ENCODE measurements at regions not wholly inside any gene's neighbourhood (a gene's known extent, or its start where the extent isn't known, plus 50 kb on each side); places are given as distances from the start of the nearest gene placed in this dataset.

GRCh38 chr17:70629902-70630301, 460.6 kb downstream of the KCNJ2 start:
- no TSS peak for BruUV-seq (replicated peaks)

DNA sequence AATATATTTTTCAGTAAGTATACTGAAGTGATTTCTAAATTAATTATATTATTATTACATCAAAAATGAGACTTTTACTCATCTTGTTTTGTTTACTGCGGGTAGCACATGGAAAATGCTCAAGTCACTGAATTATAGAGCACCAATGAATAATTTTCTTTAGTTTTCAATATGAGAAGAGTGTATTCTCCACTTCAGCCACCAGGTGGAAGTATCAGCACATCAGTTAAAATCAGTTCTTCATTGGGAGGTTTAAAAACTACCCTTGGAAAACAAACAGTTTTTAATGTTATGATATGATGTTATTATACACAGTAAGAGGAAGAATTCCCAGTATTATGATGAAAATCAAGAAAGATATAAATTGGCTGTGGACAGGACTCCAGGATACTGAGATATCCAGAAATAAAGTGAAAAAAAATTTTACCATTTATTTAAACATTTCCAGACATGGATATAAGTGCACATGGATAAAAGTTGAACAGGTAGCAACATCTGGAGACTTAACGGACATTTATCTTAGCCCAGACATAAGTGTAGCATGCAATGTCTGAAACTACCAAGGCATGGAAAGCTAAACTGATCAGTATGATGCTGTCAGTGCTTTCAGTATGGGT, 467.3 kb downstream of the KCNJ2 start:
- no peaks in the 10 kb centered on the region for H3K27me3 ChIP-seq (ENCODE audit: insufficient read depth, low read depth)

More at GRCh38 chr17:70629902-70630301, 460.6 kb downstream of the KCNJ2 start:
- Histone ChIP-seq H3K9me2 (ENCODE audit: insufficient read depth) (no peaks in the 10 kb centered on the region), H3K36me3 (ENCODE audit: low read depth) (no peaks in the 10 kb centered on the region), H3K4me2 (no peak overlapping the region), H3F3A (ENCODE audit: insufficient read depth, low read depth) (no peaks in the 10 kb centered on the region), H3K27me3 (ENCODE audit: insufficient read depth, low read depth) (no peaks in the 10 kb centered on the region), H3K27ac (no peak overlapping the region), H3K9me3 (ENCODE audit: insufficient read depth, low read depth) (no peaks in the 10 kb centered on the region), H4K20me1 (ENCODE audit: insufficient read depth) (no peaks in the 10 kb centered on the region), H2AFZ (no peak overlapping the region), H3K4me3 (no peak overlapping the region), H3K79me2 (ENCODE audit: low read depth) (no peaks in the 10 kb centered on the region), H3K4me1 (replicated peaks; ENCODE audit: insufficient read depth) (no peaks in the 10 kb centered on the region)
- intact Hi-C loops (cut with micrococcal nuclease; ENCODE audit: unreplicated experiment) = no loop called here
- ChIA-PET POLR2A (ENCODE audit: unreplicated experiment) (interaction anchor here (0.6 kb wide), 1 partner anchor 1105 kb away, joined by 3 read pairs; no protein-coding TSS in a partner anchor), CTCF (interaction anchor here (0.8 kb wide), 1 partner anchor 1104 kb away, joined by 3 read pairs; no protein-coding TSS in a partner anchor)
- peak in 1 of 2 experiments; percentile 14 for DNase-seq
- TF ChIP-seq EZH2 (IDR thresholded peaks at IDR 0.05; ENCODE audit: low read depth) (no peak), CTCF (conservative IDR thresholded peaks at IDR 0.05) (peak; percentile 79)

DNA sequence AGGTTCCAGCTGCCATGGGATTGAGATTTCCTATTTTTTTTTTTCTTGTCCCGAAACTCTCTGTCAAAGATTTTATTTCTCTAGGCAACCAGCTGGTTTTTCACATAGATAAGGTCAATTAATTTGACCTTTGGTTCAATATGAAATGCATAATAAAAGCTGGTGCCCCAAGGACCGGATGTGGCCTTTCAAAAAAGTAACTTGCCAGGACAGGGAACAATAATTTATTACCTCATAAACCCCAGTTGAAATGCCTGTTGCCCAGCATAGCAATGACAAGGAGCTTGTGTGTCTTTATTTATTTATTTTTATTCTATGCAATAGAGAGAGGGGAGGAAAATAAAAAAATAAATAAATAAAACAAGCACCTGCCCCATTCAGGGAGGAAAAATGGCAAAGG, 472.7 kb downstream of the KCNJ2 start:
- H3K36me3 ChIP-seq (ENCODE audit: low read depth) = no peaks in the 10 kb centered on the region
- no peaks in the 10 kb centered on the region for H3K9me2 ChIP-seq (ENCODE audit: insufficient read depth)
- no peaks in the 10 kb centered on the region for H3K9me3 ChIP-seq (ENCODE audit: insufficient read depth, low read depth)
- H3F3A ChIP-seq (ENCODE audit: insufficient read depth, low read depth) = no peaks in the 10 kb centered on the region
- H4K20me1 ChIP-seq (ENCODE audit: insufficient read depth) = no peaks in the 10 kb centered on the region
- no peak overlapping the region for H2AFZ ChIP-seq
- BruUV-seq (replicated peaks) = no TSS peak
- no peaks in the 10 kb centered on the region for H3K79me2 ChIP-seq (ENCODE audit: low read depth)
- no peak overlapping the region for H3K4me3 ChIP-seq
- TF ChIP-seq CTCF (conservative IDR thresholded peaks at IDR 0.05) (no peak), EZH2 (IDR thresholded peaks at IDR 0.05; ENCODE audit: low read depth) (no peak)
- intact Hi-C loops (cut with micrococcal nuclease; ENCODE audit: unreplicated experiment) = loop anchor here (10.0 kb wide), 1 partner anchor 123 kb away; no protein-coding TSS in a partner anchor
- H3K27me3 ChIP-seq (ENCODE audit: insufficient read depth, low read depth) = no peaks in the 10 kb centered on the region
- H3K27ac ChIP-seq = no peak overlapping the region
- ChIA-PET POLR2A (ENCODE audit: unreplicated experiment) (no interaction called here), CTCF (no interaction called here)
- no peak overlapping the region for H3K4me2 ChIP-seq
- no peaks in the 10 kb centered on the region for H3K4me1 ChIP-seq (replicated peaks; ENCODE audit: insufficient read depth)
- no peak for DNase-seq

More for the DNA sequence above, 467.3 kb downstream of the KCNJ2 start:
- Histone ChIP-seq H3K4me3 (no peak overlapping the region), H3F3A (ENCODE audit: insufficient read depth, low read depth) (no peaks in the 10 kb centered on the region), H2AFZ (no peak overlapping the region), H3K4me1 (replicated peaks; ENCODE audit: insufficient read depth) (no peaks in the 10 kb centered on the region), H3K79me2 (ENCODE audit: low read depth) (no peaks in the 10 kb centered on the region), H3K4me2 (no peak overlapping the region), H3K9me2 (ENCODE audit: insufficient read depth) (no peaks in the 10 kb centered on the region), H3K9me3 (ENCODE audit: insufficient read depth, low read depth) (no peaks in the 10 kb centered on the region), H3K27ac (no peak overlapping the region), H4K20me1 (ENCODE audit: insufficient read depth) (no peaks in the 10 kb centered on the region), H3K36me3 (ENCODE audit: low read depth) (no peaks in the 10 kb centered on the region)
- TF ChIP-seq EZH2 (IDR thresholded peaks at IDR 0.05; ENCODE audit: low read depth) (no peak), CTCF (conservative IDR thresholded peaks at IDR 0.05) (peak; percentile 92)
- POLR2A ChIA-PET (ENCODE audit: unreplicated experiment) = interaction anchor here (0.7 kb wide), 1 partner anchor 513 kb away, joined by 4 read pairs; no protein-coding TSS in a partner anchor
- CTCF ChIA-PET = no interaction called here
- peak in 1 of 2 experiments; percentile 1 for DNase-seq
- no TSS peak for BruUV-seq (replicated peaks)
- intact Hi-C loops (cut with micrococcal nuclease; ENCODE audit: unreplicated experiment) = loop anchor here (1.0 to 5.0 kb wide), 3 partner anchors 1351 to 1901 kb away; no protein-coding TSS in a partner anchor

All from PC-9 (cell line).